NOMO-1 treated with DMSO at 0.1 percent for 48 hours (cell line): ENCODE measurements at regions not wholly inside any gene's neighbourhood (a gene's known extent, or its start where the extent isn't known, plus 50 kb on each side); places are given as distances from the start of the nearest gene placed in this dataset.

ENCODE experiments used
- DNase-seq: peaks from one replicate; lab custom pipeline; 2025; ENCODE audit not compliant: unreplicated experiment; lab: John Stamatoyannopoulos, UW

- DNase-seq = no peak
Measured at GRCh38 chr17:6218333-6218732, 148.2 kb downstream of the WSCD1 start.

- DNase-seq = no peak
Measured at GRCh38 chr17:6215071-6216035, 145.2 kb downstream of the WSCD1 start.

- DNase-seq = no peak
Measured at GRCh38 chr17:6213859-6214258, 143.7 kb downstream of the WSCD1 start.

- DNase-seq = no peak
Measured at GRCh38 chr17:6212766-6213165, 142.6 kb downstream of the WSCD1 start.

GRCh38 chr17:6209829-6210228 is 139.7 kb downstream of the WSCD1 start:
- DNase-seq = no peak

GRCh38 chr17:6208608-6209180 is 138.5 kb downstream of the WSCD1 start:
- DNase-seq = no peak

GRCh38 chr17:6205525-6205924 is 135.3 kb downstream of the WSCD1 start:
- DNase-seq = no peak

GRCh38 chr17:6205033-6205432 is 134.9 kb downstream of the WSCD1 start:
- DNase-seq = no peak

GRCh38 chr17:6204203-6204722 is 134.1 kb downstream of the WSCD1 start:
- no peak for DNase-seq

GRCh38 chr17:6196355-6196754 is 126.2 kb downstream of the WSCD1 start:
- no peak for DNase-seq

- DNase-seq = no peak
Measured at GRCh38 chr17:6195123-6195522, 124.9 kb downstream of the WSCD1 start.

- DNase-seq = no peak
Measured at GRCh38 chr17:6191405-6192324, 121.5 kb downstream of the WSCD1 start.

- no peak for DNase-seq
Measured at GRCh38 chr17:6187836-6188235, 117.7 kb downstream of the WSCD1 start.

GRCh38 chr17:6186998-6187397 is 116.8 kb downstream of the WSCD1 start:
- no peak for DNase-seq

GRCh38 chr17:6184508-6184907 is 114.3 kb downstream of the WSCD1 start:
- DNase-seq = no peak

- DNase-seq = no peak
Measured at GRCh38 chr17:6179017-6179416, 108.8 kb downstream of the WSCD1 start.

GRCh38 chr17:6177941-6178694 is 107.9 kb downstream of the WSCD1 start:
- no peak for DNase-seq
